GM12874 (cell line): ENCODE measurements at regions not wholly inside any gene's neighbourhood (a gene's known extent, or its start where the extent isn't known, plus 50 kb on each side); places are given as distances from the start of the nearest gene placed in this dataset.

Experiments used
- CTCF ChIP-seq: IDR thresholded peaks from 2 replicates; pipeline ENCODE4 v1.5.1; 2011; ENCODE audit warnings: low read depth, mild to moderate bottlenecking, control low read depth, low read length, moderate library complexity; ENCODE audit not compliant: insufficient read depth

- no peak for TF ChIP-seq CTCF
Measured at GRCh38 chr1:14183329-14183728, 415.2 kb upstream of the KAZN start.

- no peak for TF ChIP-seq CTCF
Measured at GRCh38 chr1:14184454-14184853, 414.0 kb upstream of the KAZN start.

- TF ChIP-seq CTCF = no peak
Measured at GRCh38 chr1:14189381-14189780, 409.1 kb upstream of the KAZN start.

GRCh38 chr1:14190508-14190907 lies 408.0 kb upstream of the KAZN start:
- TF ChIP-seq CTCF = no peak

GRCh38 chr1:14194511-14194910 lies 404.0 kb upstream of the KAZN start:
- no peak for TF ChIP-seq CTCF

- TF ChIP-seq CTCF = no peak
Measured at GRCh38 chr1:14205066-14205465, 393.4 kb upstream of the KAZN start.

GRCh38 chr1:14215151-14215550 lies 383.3 kb upstream of the KAZN start:
- no peak for TF ChIP-seq CTCF

- no peak for TF ChIP-seq CTCF
Measured at GRCh38 chr1:14217384-14217783, 381.1 kb upstream of the KAZN start.
